GM23338 (cell line): ENCODE measurements at regions not wholly inside any gene's neighbourhood (a gene's known extent, or its start where the extent isn't known, plus 50 kb on each side); places are given as distances from the start of the nearest gene placed in this dataset.

Source experiments
- ATAC-seq: fragments of 200-7000 bp; cut with Tn5 transposase; 3 replicates; pipeline ENCODE4 v1.9.1; 2020
- DNase-seq: peaks from one replicate; pipeline ENCODE4 v3.0.0-alpha.2; 2015; ENCODE audit warnings: low spot score
- H2AFZ ChIP-seq: fragments of 200-600 bp; sonication (generic); 2 replicates; pipeline ENCODE4 v1.8.0; 2016; ENCODE audit warnings: antibody characterized with exemption, mild to moderate bottlenecking, moderate library complexity
- H3F3A ChIP-seq: fragments of 200-600 bp; sonication (generic); replicated peaks from 2 replicates; pipeline ENCODE4 v1.8.0; 2017; ENCODE audit warnings: antibody characterized with exemption, mixed run types, low read depth
- H3K27ac ChIP-seq: fragments of 200-600 bp; sonication (generic); 2 replicates; pipeline ENCODE4 v1.6.1; 2016; ENCODE audit warnings: low read depth
- H3K27me3 ChIP-seq: fragments of 200-600 bp; sonication (generic); 2 replicates; pipeline ENCODE4 v1.8.0; 2016; ENCODE audit warnings: mild to moderate bottlenecking, mixed run types, moderate library complexity; ENCODE audit not compliant: insufficient read depth
- H3K36me3 ChIP-seq: fragments of 200-600 bp; sonication (generic); 2 replicates; pipeline ENCODE4 v1.8.0; 2016; ENCODE audit warnings: mild to moderate bottlenecking; ENCODE audit not compliant: insufficient read depth
- H3K4me1 ChIP-seq: fragments of 200-600 bp; sonication (generic); 2 replicates; pipeline ENCODE4 v1.8.0; 2016; ENCODE audit warnings: mild to moderate bottlenecking, moderate library complexity; ENCODE audit not compliant: insufficient read depth
- H3K4me2 ChIP-seq: fragments of 200-600 bp; sonication (generic); 2 replicates; pipeline ENCODE4 v1.7.1; 2017; ENCODE audit warnings: mixed run types
- H3K4me3 ChIP-seq: fragments of 200-600 bp; sonication (generic); 2 replicates; pipeline ENCODE4 v1.6.1; 2016; ENCODE audit warnings: mixed run types
- H3K79me2 ChIP-seq: fragments of 200-600 bp; sonication (generic); replicated peaks from 2 replicates; pipeline ENCODE4 v1.8.0; 2017; ENCODE audit warnings: mild to moderate bottlenecking; ENCODE audit not compliant: insufficient read depth
- H3K9me2 ChIP-seq: fragments of 200-600 bp; sonication (generic); 2 replicates; pipeline ENCODE4 v1.8.0; 2017; ENCODE audit not compliant: insufficient read depth
- H4K20me1 ChIP-seq: fragments of 200-600 bp; sonication (generic); replicated peaks from 2 replicates; pipeline ENCODE4 v1.8.0; 2017; ENCODE audit warnings: mild to moderate bottlenecking; ENCODE audit not compliant: insufficient read depth
- H3K27ac Mint-ChIP-seq: 2 replicates; pipeline ENCODE4 v1.8.0; 2020; ENCODE audit warnings: inconsistent platforms, mild to moderate bottlenecking, moderate library complexity, mixed read lengths
- H3K27me3 Mint-ChIP-seq: 3 replicates; pipeline ENCODE4 v1.8.0; 2022; ENCODE audit warnings: low read depth, mild to moderate bottlenecking, moderate library complexity, mixed read lengths, inconsistent platforms; ENCODE audit not compliant: insufficient read depth, poor library complexity
- H3K36me3 Mint-ChIP-seq: 3 replicates; pipeline ENCODE4 v1.8.0; 2021; ENCODE audit warnings: low read depth, mild to moderate bottlenecking, inconsistent platforms, moderate library complexity, mixed read lengths
- H3K4me1 Mint-ChIP-seq: 3 replicates; pipeline ENCODE4 v1.8.0; 2020; ENCODE audit warnings: mild to moderate bottlenecking, inconsistent platforms, mixed read lengths
- H3K4me3 Mint-ChIP-seq: 3 replicates; pipeline ENCODE4 v1.8.0; 2021; ENCODE audit warnings: moderate library complexity, mild to moderate bottlenecking, inconsistent platforms, mixed read lengths
- H3K9me3 Mint-ChIP-seq: 3 replicates; pipeline ENCODE4 v1.8.0; 2020; ENCODE audit warnings: moderate library complexity, mild to moderate bottlenecking, inconsistent platforms, mixed read lengths
- CREB1 ChIP-seq: fragments of 250-450 bp; sonication (Bioruptor Pico); IDR thresholded peaks from 2 replicates; pipeline ENCODE4 v1.5.0; 2020; ENCODE audit warnings: low read depth, mild to moderate bottlenecking, moderate library complexity
- CTCF ChIP-seq, 2 experiments: fragments of 200-600 bp in 1 of 2; sonication (generic) in 1 of 2; conservative IDR thresholded peaks; 2 replicates each; pipeline versions ENCODE4 v1.5.1 to v1.6.1; 2016 to 2017; ENCODE audit warnings: antibody characterized with exemption in 2 of 2, low read depth in 2 of 2, mild to moderate bottlenecking in 2 of 2, moderate library complexity in 1 of 2
- ETS1 ChIP-seq: IDR thresholded peaks from 2 replicates; pipeline ENCODE4 v1.6.1; 2016; ENCODE audit warnings: antibody characterized with exemption
- EZH2 ChIP-seq: fragments of 200-600 bp; sonication (generic); IDR thresholded peaks from one replicate; pipeline ENCODE4 v1.8.0; 2017; ENCODE audit warnings: antibody characterized with exemption, mild to moderate bottlenecking, low read depth; ENCODE audit not compliant: unreplicated experiment
- EZH2phosphoT487 ChIP-seq: fragments of 200-600 bp; sonication (generic); IDR thresholded peaks from one replicate; pipeline ENCODE4 v1.8.1; 2018; ENCODE audit warnings: antibody characterized with exemption; ENCODE audit not compliant: unreplicated experiment
- JUNB ChIP-seq: IDR thresholded peaks from one replicate; pipeline ENCODE4 v1.6.1; 2016; ENCODE audit warnings: antibody characterized with exemption; ENCODE audit not compliant: unreplicated experiment
- NANOG ChIP-seq: IDR thresholded peaks from 2 replicates; pipeline ENCODE4 v1.6.1; 2016; ENCODE audit warnings: antibody characterized with exemption, borderline replicate concordance
- POLR2AphosphoS5 ChIP-seq: IDR thresholded peaks from 2 replicates; pipeline ENCODE4 v1.6.1; 2016; ENCODE audit warnings: antibody characterized with exemption, low read depth
- REST ChIP-seq: IDR thresholded peaks from one replicate; pipeline ENCODE4 v1.6.1; 2018; ENCODE audit warnings: antibody characterized with exemption; ENCODE audit not compliant: unreplicated experiment
- STAT1 ChIP-seq: IDR thresholded peaks from one replicate; pipeline ENCODE4 v1.6.1; 2016; ENCODE audit warnings: antibody characterized with exemption; ENCODE audit not compliant: unreplicated experiment
- ZNF114 ChIP-seq: fragments of 250-450 bp; sonication (Bioruptor Pico); IDR thresholded peaks from 2 replicates; pipeline ENCODE4 v1.5.0; 2020; ENCODE audit warnings: mild to moderate bottlenecking, moderate library complexity
- ZNF331 ChIP-seq: fragments of 250-450 bp; sonication (Bioruptor Pico); IDR thresholded peaks from 2 replicates; pipeline ENCODE4 v1.5.0; 2020; ENCODE audit warnings: low read depth, mild to moderate bottlenecking, moderate library complexity
- ZNF462 ChIP-seq: fragments of 250-450 bp; sonication (Bioruptor Pico); IDR thresholded peaks from 2 replicates; pipeline ENCODE4 v1.5.0; 2020; ENCODE audit warnings: mild to moderate bottlenecking, moderate library complexity

GRCh38 chr6:146866731-146867414 lies 268.1 kb downstream of the ADGB start:
- Histone ChIP-seq H3K4me1 (no peaks in the 10 kb centered on the region), H4K20me1 (no peaks in the 10 kb centered on the region; the same call in 1 of the 2 replicates), H3F3A (no peaks in the 10 kb centered on the region), H3K36me3 (no peaks in the 10 kb centered on the region), H3K27me3 (no peaks in the 10 kb centered on the region), H2AFZ (no peak overlapping the region), H3K27ac (no peak overlapping the region), H3K9me2 (0 out of 2 replicates have a peak, but pooled peaks cover 7% of the 10 kb centered on the region), H3K4me3 (no peak overlapping the region), H3K4me2 (no peak overlapping the region), H3K79me2 (no peaks in the 10 kb centered on the region)
- no peak overlapping the region for H3K27ac Mint-ChIP-seq
- H3K27me3 Mint-ChIP-seq = no peaks in the 10 kb centered on the region
- no peak for TF ChIP-seq POLR2AphosphoS5
- no peak for TF ChIP-seq JUNB
- no peak for TF ChIP-seq NANOG
- TF ChIP-seq REST = no peak
- no peak for TF ChIP-seq CTCF (conservative IDR thresholded peaks at IDR 0.05; ENCODE audit: low read depth in 2 of 2)
- TF ChIP-seq STAT1 = no peak
- TF ChIP-seq EZH2phosphoT487 = no peak
- TF ChIP-seq ZNF331 (CRISPR knock-in tag) = no peak
- no peak for TF ChIP-seq ZNF462 (CRISPR knock-in tag)
- no peak for TF ChIP-seq EZH2
- TF ChIP-seq CREB1 (CRISPR knock-in tag) = no peak
- no peak for TF ChIP-seq ZNF114
- no peak for TF ChIP-seq ETS1
- ATAC-seq = no peak
- H3K4me3 Mint-ChIP-seq = no peak overlapping the region
- no peaks in the 10 kb centered on the region for H3K36me3 Mint-ChIP-seq
- H3K9me3 Mint-ChIP-seq = no peaks in the 10 kb centered on the region
- no peak for DNase-seq
- no peaks in the 10 kb centered on the region for H3K4me1 Mint-ChIP-seq
